ENCODE measurements at regions not wholly inside any gene's neighbourhood (a gene's known extent, or its start where the extent isn't known, plus 50 kb on each side); places are given as distances from the start of the nearest gene placed in this dataset.

DNA sequence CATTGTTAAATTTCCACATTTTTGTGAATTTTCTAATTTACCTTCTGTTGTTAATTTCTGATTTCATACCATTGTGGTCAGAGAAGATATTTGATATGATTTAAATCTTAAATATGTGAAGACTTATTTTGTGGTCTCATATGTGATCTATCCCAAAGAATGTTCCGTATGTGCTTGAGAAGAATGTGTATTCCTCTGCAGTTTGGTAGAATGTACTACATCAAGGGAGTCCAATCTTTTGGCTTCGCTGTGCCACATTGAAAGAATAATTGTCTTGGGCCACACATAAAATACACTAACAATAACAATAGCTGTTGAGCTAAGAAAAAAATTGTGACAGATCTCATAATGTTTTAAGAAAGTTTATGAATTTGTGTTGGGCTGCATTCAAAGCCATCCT is 140.7 kb upstream of the PRNP start:
- Histone ChIP-seq H4K20me1 (ENCODE audit: insufficient read depth, low read length) (no peaks in the 10 kb centered on the region), H2AFZ (ENCODE audit: low read depth, low read length) (no peak overlapping the region), H3K79me2 (ENCODE audit: low read length) (no peaks in the 10 kb centered on the region), H3K9me3 (ENCODE audit: insufficient read depth, low read length) (no peaks in the 10 kb centered on the region), H3K27me3 (ENCODE audit: low read depth, low read length) (peaks cover 55% of the 10 kb centered on the region), H3K4me1 (ENCODE audit: low read length) (no peaks in the 10 kb centered on the region), H3K27ac (ENCODE audit: low read length) (no peak overlapping the region), H3K9ac (ENCODE audit: low read length) (no peak overlapping the region), H3K36me3 (replicated peaks; ENCODE audit: low read depth, low read length) (no peaks in the 10 kb centered on the region), H3K4me2 (ENCODE audit: low read length) (no peak overlapping the region), H3K4me3 (ENCODE audit: low read length) (no peak overlapping the region)
- no peak for TF ChIP-seq EZH2phosphoT487 (IDR thresholded peaks at IDR 0.05; ENCODE audit: low read depth)
- TF ChIP-seq, protein P1, sequence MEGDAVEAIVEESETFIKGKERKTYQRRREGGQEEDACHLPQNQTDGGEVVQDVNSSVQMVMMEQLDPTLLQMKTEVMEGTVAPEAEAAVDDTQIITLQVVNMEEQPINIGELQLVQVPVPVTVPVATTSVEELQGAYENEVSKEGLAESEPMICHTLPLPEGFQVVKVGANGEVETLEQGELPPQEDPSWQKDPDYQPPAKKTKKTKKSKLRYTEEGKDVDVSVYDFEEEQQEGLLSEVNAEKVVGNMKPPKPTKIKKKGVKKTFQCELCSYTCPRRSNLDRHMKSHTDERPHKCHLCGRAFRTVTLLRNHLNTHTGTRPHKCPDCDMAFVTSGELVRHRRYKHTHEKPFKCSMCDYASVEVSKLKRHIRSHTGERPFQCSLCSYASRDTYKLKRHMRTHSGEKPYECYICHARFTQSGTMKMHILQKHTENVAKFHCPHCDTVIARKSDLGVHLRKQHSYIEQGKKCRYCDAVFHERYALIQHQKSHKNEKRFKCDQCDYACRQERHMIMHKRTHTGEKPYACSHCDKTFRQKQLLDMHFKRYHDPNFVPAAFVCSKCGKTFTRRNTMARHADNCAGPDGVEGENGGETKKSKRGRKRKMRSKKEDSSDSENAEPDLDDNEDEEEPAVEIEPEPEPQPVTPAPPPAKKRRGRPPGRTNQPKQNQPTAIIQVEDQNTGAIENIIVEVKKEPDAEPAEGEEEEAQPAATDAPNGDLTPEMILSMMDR (IDR thresholded peaks at IDR 0.05; ENCODE audit: low read depth, low read length), result no peak

DNA sequence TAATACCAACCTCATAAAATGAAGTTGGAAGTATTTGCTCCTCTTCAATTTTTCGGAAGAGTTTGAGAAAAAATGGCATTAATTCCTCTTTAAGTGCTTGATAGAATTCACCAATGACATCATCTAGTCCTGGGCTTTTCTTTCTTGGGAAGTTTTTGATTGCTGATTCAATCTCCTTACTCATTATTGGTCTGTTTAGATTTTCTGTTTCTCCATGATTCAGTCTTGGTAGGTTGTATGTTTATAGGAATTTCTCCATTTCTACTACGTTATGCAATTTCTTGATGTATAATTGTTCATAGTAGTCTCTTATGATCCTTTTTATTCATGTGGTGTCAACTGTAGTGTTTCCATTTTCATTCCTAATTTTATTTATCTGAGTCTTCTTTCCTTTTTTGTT is 141.5 kb upstream of the PRNP start:
- Histone ChIP-seq H3K36me3 (replicated peaks; ENCODE audit: low read depth, low read length) (no peaks in the 10 kb centered on the region), H2AFZ (ENCODE audit: low read depth, low read length) (no peak overlapping the region), H3K79me2 (ENCODE audit: low read length) (no peaks in the 10 kb centered on the region), H3K27me3 (ENCODE audit: low read depth, low read length) (peaks cover 61% of the 10 kb centered on the region), H3K27ac (ENCODE audit: low read length) (no peak overlapping the region), H3K9me3 (ENCODE audit: insufficient read depth, low read length) (no peaks in the 10 kb centered on the region), H3K4me3 (ENCODE audit: low read length) (no peak overlapping the region), H4K20me1 (ENCODE audit: insufficient read depth, low read length) (no peaks in the 10 kb centered on the region), H3K4me2 (ENCODE audit: low read length) (no peak overlapping the region), H3K4me1 (ENCODE audit: low read length) (no peaks in the 10 kb centered on the region), H3K9ac (ENCODE audit: low read length) (no peak overlapping the region)
- TF ChIP-seq EZH2phosphoT487 (IDR thresholded peaks at IDR 0.05; ENCODE audit: low read depth), result no peak
- TF ChIP-seq, protein P1 (IDR thresholded peaks at IDR 0.05; ENCODE audit: low read depth, low read length), result no peak

DNA sequence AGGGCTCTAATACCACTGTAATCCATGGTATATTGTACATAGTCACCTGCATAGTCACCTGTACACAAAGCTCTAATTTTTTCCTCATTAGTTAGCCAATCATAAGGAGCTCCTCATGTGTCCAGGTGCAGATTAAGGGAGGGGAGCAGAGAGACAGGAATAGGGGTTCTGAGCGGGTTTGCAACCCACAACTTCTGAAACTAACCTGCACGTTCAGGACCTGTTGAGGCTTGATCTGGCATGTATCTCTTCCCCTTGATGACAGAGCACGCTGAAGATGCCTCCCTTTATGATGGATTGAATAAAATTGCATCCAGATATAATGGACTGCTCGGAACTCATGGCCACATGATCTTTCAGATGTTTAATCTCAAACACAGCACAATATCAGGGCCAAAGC is 144.0 kb upstream of the PRNP start:
- Histone ChIP-seq H3K4me2 (ENCODE audit: low read length) (no peak overlapping the region), H3K79me2 (ENCODE audit: low read length) (no peaks in the 10 kb centered on the region), H2AFZ (ENCODE audit: low read depth, low read length) (no peak overlapping the region), H4K20me1 (ENCODE audit: insufficient read depth, low read length) (no peaks in the 10 kb centered on the region), H3K9me3 (ENCODE audit: insufficient read depth, low read length) (no peaks in the 10 kb centered on the region), H3K4me1 (ENCODE audit: low read length) (no peaks in the 10 kb centered on the region), H3K4me3 (ENCODE audit: low read length) (no peak overlapping the region), H3K27me3 (ENCODE audit: low read depth, low read length) (peaks cover 57% of the 10 kb centered on the region), H3K27ac (ENCODE audit: low read length) (no peak overlapping the region), H3K9ac (ENCODE audit: low read length) (no peak overlapping the region), H3K36me3 (replicated peaks; ENCODE audit: low read depth, low read length) (no peaks in the 10 kb centered on the region)
- TF ChIP-seq EZH2phosphoT487 (IDR thresholded peaks at IDR 0.05; ENCODE audit: low read depth), result no peak
- TF ChIP-seq, protein P1 (IDR thresholded peaks at IDR 0.05; ENCODE audit: low read depth, low read length), result no peak

DNA sequence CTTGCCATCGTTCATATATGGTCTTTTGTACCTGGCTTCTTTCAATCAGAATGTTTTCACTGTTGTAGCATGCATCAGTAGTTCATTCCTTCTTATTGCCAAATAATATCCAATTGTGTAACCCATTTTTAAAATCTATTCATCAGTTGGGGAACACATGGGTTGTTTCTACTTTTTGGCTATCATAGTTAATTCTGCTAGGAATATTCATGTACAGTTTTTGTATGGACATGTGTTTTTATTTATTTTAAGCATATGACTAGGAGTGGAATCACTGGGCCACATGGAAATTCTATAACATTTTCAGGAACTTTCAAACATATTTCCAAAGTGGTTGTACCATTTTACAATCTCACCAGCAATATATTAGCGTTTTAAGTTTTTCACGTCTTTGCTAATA is 151.9 kb upstream of the PRNP start:
- H3K4me1 ChIP-seq (ENCODE audit: low read length), result no peaks in the 10 kb centered on the region
- no peak overlapping the region for H3K4me3 ChIP-seq (ENCODE audit: low read length)
- H3K9me3 ChIP-seq (ENCODE audit: insufficient read depth, low read length), result no peaks in the 10 kb centered on the region
- H2AFZ ChIP-seq (ENCODE audit: low read depth, low read length), result no peak overlapping the region
- H3K27me3 ChIP-seq (ENCODE audit: low read depth, low read length), result peaks cover 21% of the 10 kb centered on the region
- H3K9ac ChIP-seq (ENCODE audit: low read length), result no peak overlapping the region
- no peak overlapping the region for H3K4me2 ChIP-seq (ENCODE audit: low read length)
- H3K79me2 ChIP-seq (ENCODE audit: low read length), result no peaks in the 10 kb centered on the region
- H3K27ac ChIP-seq (ENCODE audit: low read length), result no peak overlapping the region
- TF ChIP-seq, protein P1 (IDR thresholded peaks at IDR 0.05; ENCODE audit: low read depth, low read length), result no peak
- TF ChIP-seq EZH2phosphoT487 (IDR thresholded peaks at IDR 0.05; ENCODE audit: low read depth), result no peak
- H3K36me3 ChIP-seq (replicated peaks; ENCODE audit: low read depth, low read length), result no peaks in the 10 kb centered on the region
- no peaks in the 10 kb centered on the region for H4K20me1 ChIP-seq (ENCODE audit: insufficient read depth, low read length)
